ENCODE measurements at regions not wholly inside any gene's neighbourhood (a gene's known extent, or its start where the extent isn't known, plus 50 kb on each side); places are given as distances from the start of the nearest gene placed in this dataset.

DNA sequence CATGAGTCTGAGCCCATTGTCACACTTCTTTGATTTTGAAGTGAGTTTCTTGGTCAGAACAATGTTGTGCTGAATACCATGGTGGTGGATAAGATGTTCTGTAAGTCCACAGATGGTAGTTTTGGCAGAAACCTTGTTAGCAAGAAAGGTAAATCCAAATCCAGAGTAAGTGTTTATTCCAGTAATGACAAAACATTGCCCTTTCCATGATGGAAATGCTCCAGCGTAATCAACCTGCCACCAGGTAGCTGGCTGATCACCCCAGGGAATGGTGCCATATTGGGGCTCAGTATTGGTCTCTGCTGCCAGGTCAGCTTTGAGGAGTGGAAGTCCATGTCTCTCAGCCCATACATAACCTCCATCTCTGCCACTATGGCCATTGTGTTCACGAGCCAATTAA lies 54.7 kb upstream of the DAPK1 start:
- no peak for TF ChIP-seq POLR2AphosphoS5 (IDR thresholded peaks at IDR 0.05; ENCODE audit: low read depth)
- TF ChIP-seq, protein P1, sequence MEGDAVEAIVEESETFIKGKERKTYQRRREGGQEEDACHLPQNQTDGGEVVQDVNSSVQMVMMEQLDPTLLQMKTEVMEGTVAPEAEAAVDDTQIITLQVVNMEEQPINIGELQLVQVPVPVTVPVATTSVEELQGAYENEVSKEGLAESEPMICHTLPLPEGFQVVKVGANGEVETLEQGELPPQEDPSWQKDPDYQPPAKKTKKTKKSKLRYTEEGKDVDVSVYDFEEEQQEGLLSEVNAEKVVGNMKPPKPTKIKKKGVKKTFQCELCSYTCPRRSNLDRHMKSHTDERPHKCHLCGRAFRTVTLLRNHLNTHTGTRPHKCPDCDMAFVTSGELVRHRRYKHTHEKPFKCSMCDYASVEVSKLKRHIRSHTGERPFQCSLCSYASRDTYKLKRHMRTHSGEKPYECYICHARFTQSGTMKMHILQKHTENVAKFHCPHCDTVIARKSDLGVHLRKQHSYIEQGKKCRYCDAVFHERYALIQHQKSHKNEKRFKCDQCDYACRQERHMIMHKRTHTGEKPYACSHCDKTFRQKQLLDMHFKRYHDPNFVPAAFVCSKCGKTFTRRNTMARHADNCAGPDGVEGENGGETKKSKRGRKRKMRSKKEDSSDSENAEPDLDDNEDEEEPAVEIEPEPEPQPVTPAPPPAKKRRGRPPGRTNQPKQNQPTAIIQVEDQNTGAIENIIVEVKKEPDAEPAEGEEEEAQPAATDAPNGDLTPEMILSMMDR (IDR thresholded peaks at IDR 0.05; ENCODE audit: insufficient read depth, low read length), result no peak
- TF ChIP-seq, protein P2, sequence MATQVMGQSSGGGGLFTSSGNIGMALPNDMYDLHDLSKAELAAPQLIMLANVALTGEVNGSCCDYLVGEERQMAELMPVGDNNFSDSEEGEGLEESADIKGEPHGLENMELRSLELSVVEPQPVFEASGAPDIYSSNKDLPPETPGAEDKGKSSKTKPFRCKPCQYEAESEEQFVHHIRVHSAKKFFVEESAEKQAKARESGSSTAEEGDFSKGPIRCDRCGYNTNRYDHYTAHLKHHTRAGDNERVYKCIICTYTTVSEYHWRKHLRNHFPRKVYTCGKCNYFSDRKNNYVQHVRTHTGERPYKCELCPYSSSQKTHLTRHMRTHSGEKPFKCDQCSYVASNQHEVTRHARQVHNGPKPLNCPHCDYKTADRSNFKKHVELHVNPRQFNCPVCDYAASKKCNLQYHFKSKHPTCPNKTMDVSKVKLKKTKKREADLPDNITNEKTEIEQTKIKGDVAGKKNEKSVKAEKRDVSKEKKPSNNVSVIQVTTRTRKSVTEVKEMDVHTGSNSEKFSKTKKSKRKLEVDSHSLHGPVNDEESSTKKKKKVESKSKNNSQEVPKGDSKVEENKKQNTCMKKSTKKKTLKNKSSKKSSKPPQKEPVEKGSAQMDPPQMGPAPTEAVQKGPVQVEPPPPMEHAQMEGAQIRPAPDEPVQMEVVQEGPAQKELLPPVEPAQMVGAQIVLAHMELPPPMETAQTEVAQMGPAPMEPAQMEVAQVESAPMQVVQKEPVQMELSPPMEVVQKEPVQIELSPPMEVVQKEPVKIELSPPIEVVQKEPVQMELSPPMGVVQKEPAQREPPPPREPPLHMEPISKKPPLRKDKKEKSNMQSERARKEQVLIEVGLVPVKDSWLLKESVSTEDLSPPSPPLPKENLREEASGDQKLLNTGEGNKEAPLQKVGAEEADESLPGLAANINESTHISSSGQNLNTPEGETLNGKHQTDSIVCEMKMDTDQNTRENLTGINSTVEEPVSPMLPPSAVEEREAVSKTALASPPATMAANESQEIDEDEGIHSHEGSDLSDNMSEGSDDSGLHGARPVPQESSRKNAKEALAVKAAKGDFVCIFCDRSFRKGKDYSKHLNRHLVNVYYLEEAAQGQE (IDR thresholded peaks at IDR 0.05; ENCODE audit: insufficient replicate concordance, low read depth), result no peak
- TF ChIP-seq GABPA (IDR thresholded peaks at IDR 0.05; ENCODE audit: low read depth), result no peak
